Mesendoderm (in vitro differentiated cells): ENCODE measurements at regions not wholly inside any gene's neighbourhood (a gene's known extent, or its start where the extent isn't known, plus 50 kb on each side); places are given as distances from the start of the nearest gene placed in this dataset.

ENCODE experiments used
- DNase-seq: peaks from one replicate; pipeline ENCODE4 v3.0.0; 2013
- H2AK5ac ChIP-seq: 2 replicates; pipeline ENCODE4 v1.6.1; 2013; ENCODE audit warnings: low read length, inconsistent platforms
- H2BK120ac ChIP-seq: 2 replicates; pipeline ENCODE4 v1.6.1; 2013; ENCODE audit warnings: low read depth, mild to moderate bottlenecking, low read length, moderate library complexity, mixed read lengths
- H2BK15ac ChIP-seq: replicated peaks from 2 replicates; pipeline ENCODE4 v1.6.1; 2013; ENCODE audit warnings: low read depth, mild to moderate bottlenecking, moderate library complexity
- H2BK5ac ChIP-seq: 2 replicates; pipeline ENCODE4 v1.6.1; 2013; ENCODE audit warnings: low read length, inconsistent platforms
- H3K18ac ChIP-seq: 2 replicates; pipeline ENCODE4 v1.6.1; 2013; ENCODE audit warnings: mild to moderate bottlenecking, low read length, mixed read lengths
- H3K23ac ChIP-seq: one replicate; pipeline ENCODE4 v1.6.1; 2013; ENCODE audit warnings: low read length
- H3K27ac ChIP-seq: 2 replicates; pipeline ENCODE4 v1.5.1; 2013; ENCODE audit warnings: low read depth, mild to moderate bottlenecking, inconsistent platforms, low read length, moderate library complexity
- H3K27me3 ChIP-seq: 2 replicates; pipeline ENCODE4 v1.6.1; 2013; ENCODE audit warnings: low read length, control low read depth, mild to moderate bottlenecking, inconsistent platforms; ENCODE audit not compliant: insufficient read depth, poor library complexity
- H3K36me3 ChIP-seq: 2 replicates; pipeline ENCODE4 v1.6.1; 2013; ENCODE audit warnings: low read length, inconsistent platforms; ENCODE audit not compliant: control insufficient read depth, insufficient read depth
- H3K4ac ChIP-seq: one replicate; pipeline ENCODE4 v1.6.1; 2013; ENCODE audit warnings: low read depth, mild to moderate bottlenecking, low read length, moderate library complexity
- H3K4me1 ChIP-seq: 2 replicates; pipeline ENCODE4 v1.6.1; 2013; ENCODE audit warnings: low read depth, low read length, inconsistent platforms; ENCODE audit not compliant: control insufficient read depth
- H3K4me2 ChIP-seq: 2 replicates; pipeline ENCODE4 v1.6.1; 2013; ENCODE audit warnings: low read length
- H3K4me3 ChIP-seq: 2 replicates; pipeline ENCODE4 v1.5.1; 2013; ENCODE audit warnings: mild to moderate bottlenecking, low read length
- H3K56ac ChIP-seq: one replicate; pipeline ENCODE4 v1.6.1; 2013; ENCODE audit warnings: low read length
- H3K79me1 ChIP-seq: 2 replicates; pipeline ENCODE4 v1.6.1; 2013; ENCODE audit warnings: low read length, inconsistent platforms
- H3K79me2 ChIP-seq: 2 replicates; pipeline ENCODE4 v1.6.1; 2013; ENCODE audit warnings: mild to moderate bottlenecking, low read length; ENCODE audit not compliant: control insufficient read depth, insufficient read depth
- H3K9ac ChIP-seq: 2 replicates; pipeline ENCODE4 v1.6.1; 2013; ENCODE audit warnings: low read length, inconsistent platforms
- H4K5ac ChIP-seq: one replicate; pipeline ENCODE4 v1.6.1; 2013; ENCODE audit warnings: low read length
- H4K8ac ChIP-seq: one replicate; pipeline ENCODE4 v1.6.1; 2013; ENCODE audit warnings: low read depth, mild to moderate bottlenecking, control low read depth, low read length, moderate library complexity
- WGBS: extraction: QIAGEN DNeasy Blood & Tissue Kit; methylation state at CpG from one replicate; pipeline ENCODE4 v1.1.7; 2013; ENCODE audit warnings: low lambda C conversion rate, missing lambda C conversion rate; ENCODE audit not compliant: insufficient coverage; ENCODE audit errors: extremely low coverage; 5-methylcytosine and 5-hydroxymethylcytosine counted together

GRCh38 chr18:42190643-42191042, 235.6 kb downstream of the PIK3C3 start:
- Histone ChIP-seq H2AK5ac (no peak overlapping the region), H2BK120ac (no peak overlapping the region), H4K8ac (no peak overlapping the region), H3K23ac (no peak overlapping the region), H3K4ac (no peak overlapping the region), H3K18ac (no peak overlapping the region), H3K4me1 (no peaks in the 10 kb centered on the region), H3K27me3 (no peaks in the 10 kb centered on the region), H3K4me2 (no peak overlapping the region), H2BK5ac (no peak overlapping the region), H3K36me3 (no peaks in the 10 kb centered on the region), H3K79me2 (no peaks in the 10 kb centered on the region), H3K4me3 (no peak overlapping the region), H3K79me1 (no peaks in the 10 kb centered on the region), H3K9ac (no peak overlapping the region), H4K5ac (no peak overlapping the region), H3K27ac (no peak overlapping the region), H3K56ac (no peak overlapping the region), H2BK15ac (no peak overlapping the region)
- WGBS, result no CpG with 5 or more reads among the region's 3 CpGs
- DNase-seq, result no peak

GRCh38 chr18:42192251-42193248, 237.5 kb downstream of the PIK3C3 start:
- Histone ChIP-seq H3K4me2 (no peak overlapping the region), H3K79me1 (no peaks in the 10 kb centered on the region), H3K79me2 (no peaks in the 10 kb centered on the region), H3K18ac (no peak overlapping the region), H2BK120ac (no peak overlapping the region), H3K4me3 (no peak overlapping the region), H3K56ac (no peak overlapping the region), H2BK15ac (no peak overlapping the region), H3K27ac (no peak overlapping the region), H3K9ac (no peak overlapping the region), H2BK5ac (no peak overlapping the region), H3K36me3 (no peaks in the 10 kb centered on the region), H3K4ac (no peak overlapping the region), H2AK5ac (no peak overlapping the region), H3K23ac (no peak overlapping the region), H3K27me3 (no peaks in the 10 kb centered on the region), H3K4me1 (no peaks in the 10 kb centered on the region), H4K5ac (no peak overlapping the region), H4K8ac (no peak overlapping the region)
- no peak for DNase-seq
- WGBS, result no CpG with 5 or more reads among the region's 5 CpGs

GRCh38 chr18:42196651-42197050, 241.6 kb downstream of the PIK3C3 start:
- Histone ChIP-seq H3K4ac (no peak overlapping the region), H2BK15ac (no peak overlapping the region), H2BK5ac (no peak overlapping the region), H2AK5ac (no peak overlapping the region), H2BK120ac (no peak overlapping the region), H3K79me1 (no peaks in the 10 kb centered on the region), H3K27ac (no peak overlapping the region), H3K4me1 (no peaks in the 10 kb centered on the region), H3K4me2 (no peak overlapping the region), H4K8ac (no peak overlapping the region), H3K9ac (no peak overlapping the region), H3K23ac (no peak overlapping the region), H3K4me3 (no peak overlapping the region), H3K18ac (no peak overlapping the region), H3K27me3 (no peaks in the 10 kb centered on the region), H3K36me3 (no peaks in the 10 kb centered on the region), H3K79me2 (no peaks in the 10 kb centered on the region), H4K5ac (no peak overlapping the region), H3K56ac (no peak overlapping the region)
- no peak for DNase-seq

- Histone ChIP-seq H3K79me2 (no peaks in the 10 kb centered on the region), H3K27ac (no peak overlapping the region), H3K4me3 (no peak overlapping the region), H2BK120ac (no peak overlapping the region), H3K79me1 (no peaks in the 10 kb centered on the region), H3K9ac (no peak overlapping the region), H3K4me2 (no peak overlapping the region), H4K8ac (no peak overlapping the region), H3K18ac (no peak overlapping the region), H3K27me3 (no peaks in the 10 kb centered on the region), H3K36me3 (no peaks in the 10 kb centered on the region), H3K4me1 (no peaks in the 10 kb centered on the region), H3K4ac (no peak overlapping the region), H2BK15ac (no peak overlapping the region), H3K23ac (no peak overlapping the region), H2BK5ac (no peak overlapping the region), H2AK5ac (no peak overlapping the region), H3K56ac (no peak overlapping the region), H4K5ac (no peak overlapping the region)
- DNase-seq, result no peak
These were observed 246.1 kb downstream of the PIK3C3 start for GRCh38 chr18:42201137-42201536.

- no peaks in the 10 kb centered on the region for H3K79me1 ChIP-seq
- no peaks in the 10 kb centered on the region for H3K27me3 ChIP-seq
- H3K18ac ChIP-seq, result no peak overlapping the region
- no peak overlapping the region for H3K4ac ChIP-seq
- H3K36me3 ChIP-seq, result no peaks in the 10 kb centered on the region
- no peaks in the 10 kb centered on the region for H3K79me2 ChIP-seq
- H4K5ac ChIP-seq, result no peak overlapping the region
- H3K9ac ChIP-seq, result no peak overlapping the region
- no peak overlapping the region for H3K23ac ChIP-seq
- no peak for DNase-seq
- H2BK5ac ChIP-seq, result no peak overlapping the region
- H3K4me1 ChIP-seq, result no peaks in the 10 kb centered on the region
- H3K27ac ChIP-seq, result no peak overlapping the region
- WGBS, result no CpG with 5 or more reads among the region's 5 CpGs
- no peak overlapping the region for H2BK15ac ChIP-seq
- H4K8ac ChIP-seq, result no peak overlapping the region
- no peak overlapping the region for H2AK5ac ChIP-seq
- no peak overlapping the region for H3K4me2 ChIP-seq
- no peak overlapping the region for H2BK120ac ChIP-seq
- H3K4me3 ChIP-seq, result no peak overlapping the region
- H3K56ac ChIP-seq, result no peak overlapping the region
These were observed 256.2 kb downstream of the PIK3C3 start for GRCh38 chr18:42211201-42211600.

GRCh38 chr18:42222557-42222956, 267.5 kb downstream of the PIK3C3 start:
- no peak overlapping the region for H3K9ac ChIP-seq
- H3K18ac ChIP-seq, result no peak overlapping the region
- H3K79me2 ChIP-seq, result no peaks in the 10 kb centered on the region
- no peak overlapping the region for H3K4me3 ChIP-seq
- H4K8ac ChIP-seq, result no peak overlapping the region
- no peaks in the 10 kb centered on the region for H3K36me3 ChIP-seq
- no peaks in the 10 kb centered on the region for H3K27me3 ChIP-seq
- H2BK5ac ChIP-seq, result no peak overlapping the region
- no peak overlapping the region for H3K4me2 ChIP-seq
- WGBS, result no CpG with 5 or more reads among the region's 1 CpG
- H4K5ac ChIP-seq, result no peak overlapping the region
- H2AK5ac ChIP-seq, result no peak overlapping the region
- no peaks in the 10 kb centered on the region for H3K79me1 ChIP-seq
- no peak overlapping the region for H3K4ac ChIP-seq
- no peak overlapping the region for H2BK120ac ChIP-seq
- no peak overlapping the region for H3K56ac ChIP-seq
- H3K4me1 ChIP-seq, result no peaks in the 10 kb centered on the region
- H3K23ac ChIP-seq, result no peak overlapping the region
- no peak for DNase-seq
- H3K27ac ChIP-seq, result no peak overlapping the region
- no peak overlapping the region for H2BK15ac ChIP-seq
